H1 (cell line): ENCODE measurements at regions not wholly inside any gene's neighbourhood (a gene's known extent, or its start where the extent isn't known, plus 50 kb on each side); places are given as distances from the start of the nearest gene placed in this dataset.

Experiments
- CTCF ChIA-PET: fragments of 300-600 bp; sonication (Branson Sonifier 250); formaldehyde crosslinking; loops from one replicate; lab custom pipeline; 2021; ENCODE audit not compliant: partially characterized antibody; lab: Charles Lee
- POLR2A ChIA-PET: fragments of 300-600 bp; sonication (Branson Sonifier 250); formaldehyde crosslinking; loops from one replicate; lab custom pipeline; 2021; ENCODE audit warnings: inconsistent platforms; ENCODE audit not compliant: partially characterized antibody; lab: Charles Lee
- DNase-seq, 2 experiments: peaks; one replicate each; pipeline versions ENCODE4 v3.0.0 to v3.0.0-alpha.2; 2010 to 2022; ENCODE audit warnings: low spot score in 2 of 2, low read depth in 1 of 2, mixed read lengths in 1 of 2
- FAIRE-seq: peaks from 2 replicates; lab custom pipeline; 2011; peaks lifted over from hg19 to GRCh38; lab: Jason Lieb, UNC
- H2AFZ ChIP-seq: 2 replicates; pipeline ENCODE4 v1.8.1; 2012; ENCODE audit warnings: low read length, inconsistent platforms
- H2AK5ac ChIP-seq: 2 replicates; pipeline ENCODE4 v1.6.1; 2013; ENCODE audit warnings: low read depth, low read length
- H2BK120ac ChIP-seq: replicated peaks from 2 replicates; pipeline ENCODE3; 2013; ENCODE audit warnings: low read depth, low read length, inconsistent platforms
- H2BK12ac ChIP-seq: 2 replicates; pipeline ENCODE4 v1.6.1; 2013; ENCODE audit warnings: low read depth, low read length
- H2BK15ac ChIP-seq: 2 replicates; pipeline ENCODE4 v1.6.1; 2013; ENCODE audit warnings: low read length
- H2BK20ac ChIP-seq: 2 replicates; pipeline ENCODE4 v1.6.1; 2013; ENCODE audit warnings: low read length
- H2BK5ac ChIP-seq: 2 replicates; pipeline ENCODE4 v1.6.1; 2013; ENCODE audit warnings: low read depth, low read length
- H3K14ac ChIP-seq: 2 replicates; pipeline ENCODE4 v1.6.1; 2013; ENCODE audit warnings: inconsistent platforms; ENCODE audit not compliant: insufficient read length
- H3K18ac ChIP-seq: 2 replicates; pipeline ENCODE4 v1.6.1; 2013; ENCODE audit warnings: low read length; ENCODE audit errors: extremely low read depth
- H3K23ac ChIP-seq: 2 replicates; pipeline ENCODE4 v1.6.1; 2013; ENCODE audit warnings: inconsistent platforms; ENCODE audit not compliant: insufficient read length
- H3K23me2 ChIP-seq: 2 replicates; pipeline ENCODE4 v1.6.1; 2013; ENCODE audit warnings: low read depth, low read length
- H3K27ac ChIP-seq: 2 replicates; pipeline ENCODE4 v1.6.1; 2011; ENCODE audit warnings: low read depth, low read length, inconsistent platforms
- H3K27me3 ChIP-seq, 4 experiments: replicated peaks in 1 of 4; 1 replicate in 1 of 4; 2 replicates in 3 of 4; pipeline versions ENCODE4 v1.6.1 to v1.8.1; 2011 to 2013; ENCODE audit warnings: low read length in 3 of 4, mild to moderate bottlenecking in 3 of 4, inconsistent platforms in 2 of 4, mixed read lengths in 2 of 4, moderate library complexity in 1 of 4; ENCODE audit not compliant: control insufficient read depth in 3 of 4, insufficient read depth in 3 of 4; ENCODE audit errors: extremely low read depth in 1 of 4
- H3K36me3 ChIP-seq, 4 experiments: 2 replicates each; pipeline versions ENCODE4 v1.6.1 to v1.8.1; 2011 to 2013; ENCODE audit warnings: mild to moderate bottlenecking in 4 of 4, low read length in 3 of 4, moderate library complexity in 2 of 4, control low read depth in 1 of 4, inconsistent platforms in 1 of 4; ENCODE audit not compliant: insufficient read depth in 4 of 4, control insufficient read depth in 2 of 4
- H3K4ac ChIP-seq: replicated peaks from 2 replicates; pipeline ENCODE3; 2013; ENCODE audit warnings: low read length, low read depth, mixed read lengths, inconsistent platforms; ENCODE audit not compliant: insufficient read length
- H3K4me1 ChIP-seq, 4 experiments: replicated peaks in 1 of 4; 1 replicate in 1 of 4; 2 replicates in 3 of 4; pipeline versions ENCODE4 v1.6.1 to v1.8.1; 2011 to 2013; ENCODE audit warnings: low read length in 3 of 4, inconsistent platforms in 2 of 4, mixed read lengths in 1 of 4; ENCODE audit not compliant: insufficient read depth in 4 of 4, control insufficient read depth in 3 of 4
- H3K4me2 ChIP-seq, 2 experiments: 2 replicates each; pipeline versions ENCODE4 v1.6.1 to v1.8.1; 2011 to 2013; ENCODE audit warnings: low read depth in 2 of 2, low read length in 2 of 2, control low read depth in 1 of 2, inconsistent platforms in 1 of 2, mild to moderate bottlenecking in 1 of 2; ENCODE audit not compliant: insufficient read depth in 1 of 2
- H3K4me3 ChIP-seq, 4 experiments: fragments of 200-600, 300-600 bp in 1 of 4; sonication (generic), shearing (Covaris generic), sonication (Bioruptor Twin) in 1 of 4; 2 replicates each; pipeline versions ENCODE4 v1.5.1 to v1.8.1; 2011 to 2016; ENCODE audit warnings: low read length in 4 of 4, low read depth in 3 of 4, control low read depth in 2 of 4, inconsistent platforms in 2 of 4, mild to moderate bottlenecking in 2 of 4, mixed read lengths in 1 of 4, moderate library complexity in 1 of 4; ENCODE audit not compliant: insufficient read depth in 2 of 4; ENCODE audit errors: extremely low read depth in 1 of 4
- H3K56ac ChIP-seq: replicated peaks from 2 replicates; pipeline ENCODE3; 2013; ENCODE audit warnings: low read depth, mild to moderate bottlenecking, mixed read lengths, low read length, inconsistent platforms; ENCODE audit not compliant: insufficient read length
- H3K79me1 ChIP-seq: 2 replicates; pipeline ENCODE4 v1.6.1; 2013; ENCODE audit warnings: low read depth, low read length, control low read depth
- H3K79me2 ChIP-seq, 2 experiments: 2 replicates each; pipeline versions ENCODE4 v1.6.1 to v1.8.1; 2012 to 2013; ENCODE audit warnings: low read length in 2 of 2, mild to moderate bottlenecking in 2 of 2, inconsistent platforms in 1 of 2; ENCODE audit not compliant: insufficient read depth in 2 of 2, control insufficient read depth in 1 of 2
- H3K9ac ChIP-seq, 4 experiments: replicated peaks in 1 of 4; 1 replicate in 1 of 4; 2 replicates in 3 of 4; pipeline versions ENCODE4 v1.6.1 to v1.8.1; 2011 to 2013; ENCODE audit warnings: low read depth in 3 of 4, low read length in 3 of 4, control low read depth in 2 of 4, mild to moderate bottlenecking in 2 of 4, moderate library complexity in 2 of 4, inconsistent platforms in 1 of 4; ENCODE audit errors: extremely low read depth in 1 of 4
- H3K9me3 ChIP-seq, 2 experiments: 2 replicates each; pipeline versions ENCODE4 v1.6.1 to v1.8.1; 2012 to 2013; ENCODE audit warnings: mild to moderate bottlenecking in 2 of 2, moderate library complexity in 2 of 2, control low read depth in 1 of 2, inconsistent platforms in 1 of 2, low read depth in 1 of 2, low read length in 1 of 2, mixed read lengths in 1 of 2; ENCODE audit not compliant: insufficient read depth in 2 of 2
- H4K20me1 ChIP-seq, 2 experiments: replicated peaks in 1 of 2; 2 replicates each; pipeline versions ENCODE3 to v1.8.1; 2011 to 2013; ENCODE audit warnings: inconsistent platforms in 2 of 2, low read length in 2 of 2, mild to moderate bottlenecking in 1 of 2; ENCODE audit not compliant: insufficient read depth in 2 of 2, control insufficient read depth in 1 of 2
- H4K5ac ChIP-seq: 2 replicates; pipeline ENCODE4 v1.6.1; 2013; ENCODE audit warnings: low read length, low read depth, mixed read lengths, inconsistent platforms; ENCODE audit not compliant: insufficient read length
- H4K8ac ChIP-seq: 2 replicates; pipeline ENCODE4 v1.8.0; 2013; ENCODE audit warnings: mild to moderate bottlenecking, moderate library complexity, low read length, inconsistent platforms; ENCODE audit not compliant: insufficient read depth; ENCODE audit errors: extremely low read depth
- H4K91ac ChIP-seq: replicated peaks from 2 replicates; pipeline ENCODE3; 2013; ENCODE audit warnings: low read length, mixed read lengths, inconsistent platforms; ENCODE audit not compliant: insufficient read length
- BACH1 ChIP-seq: IDR thresholded peaks from 2 replicates; pipeline ENCODE4 v1.6.1; 2012; ENCODE audit warnings: low read length, improper control_type of control experiment
- FOSL1 ChIP-seq: IDR thresholded peaks from 2 replicates; pipeline ENCODE4 v1.6.1; 2011; ENCODE audit warnings: mild to moderate bottlenecking, low read depth, low read length, moderate library complexity; ENCODE audit not compliant: insufficient read depth
- MAFK ChIP-seq: IDR thresholded peaks from 2 replicates; pipeline ENCODE4 v1.6.1; 2012; ENCODE audit warnings: low read depth, mild to moderate bottlenecking, improper control_type of control experiment, low read length
- RBBP5 ChIP-seq: IDR thresholded peaks from 2 replicates; pipeline ENCODE4 v1.7.1; 2012; ENCODE audit warnings: low read depth, mild to moderate bottlenecking, inconsistent platforms, low read length, moderate library complexity, borderline replicate concordance
- WGBS, 2 experiments: shearing (Covaris generic) in 1 of 2; methylation state at CpG; one replicate each; pipeline versions ENCODE4 v1.1.6 to v1.1.7; 2013 to 2015; ENCODE audit warnings: low lambda C conversion rate in 2 of 2, mixed read lengths in 2 of 2, inconsistent platforms in 1 of 2, low coverage in 1 of 2, missing lambda C conversion rate in 1 of 2; ENCODE audit not compliant: insufficient replicate concordance in 2 of 2, insufficient coverage in 1 of 2, insufficient read length in 1 of 2; ENCODE audit errors: extremely low coverage in 1 of 2, missing lambda C conversion rate in 1 of 2; 5-methylcytosine and 5-hydroxymethylcytosine counted together

DNA sequence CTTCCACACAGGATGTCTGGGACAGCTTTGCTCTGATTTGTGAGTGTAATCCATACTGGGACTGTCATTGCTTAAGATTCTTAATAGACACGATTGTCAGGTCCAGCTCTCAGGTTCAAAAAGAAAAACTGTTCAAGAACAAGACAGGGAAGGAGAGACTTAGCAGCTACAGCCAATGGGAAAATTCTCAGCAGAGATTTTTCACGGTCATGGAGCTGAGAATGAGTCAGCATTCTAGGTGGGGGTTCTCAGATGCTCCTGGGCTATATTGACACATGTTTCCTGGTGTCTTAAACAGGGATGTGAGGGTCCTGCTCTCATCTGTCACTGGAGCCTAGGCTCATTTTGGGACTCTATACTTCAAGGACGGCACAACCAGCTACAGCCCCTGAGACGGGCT lies 318.3 kb downstream of the RRAGC start:
- no peak overlapping the region for H3K27ac ChIP-seq
- H3K4ac ChIP-seq = no peak overlapping the region
- no peak for TF ChIP-seq FOSL1
- no peak for TF ChIP-seq RBBP5
- peak; percentile 90 for TF ChIP-seq BACH1
- TF ChIP-seq MAFK = peak; percentile 55; the same call in 1 of the 2 replicates
- POLR2A ChIA-PET = interaction anchor here (0.9 to 1.2 kb wide), 2 partner anchors 17 to 546 kb away, joined by 3 read pairs; no protein-coding TSS in a partner anchor
- H4K8ac ChIP-seq = no peak overlapping the region; the same call in 1 of the 2 replicates
- H3K18ac ChIP-seq = no peak overlapping the region
- no peak overlapping the region for H3K23ac ChIP-seq
- H2BK20ac ChIP-seq = no peak overlapping the region
- H3K4me1 ChIP-seq = no peaks in the 10 kb centered on the region
- H2BK12ac ChIP-seq = no peak overlapping the region
- H3K56ac ChIP-seq = no peak overlapping the region
- no peak overlapping the region for H2BK120ac ChIP-seq
- H3K79me2 ChIP-seq = no peaks in the 10 kb centered on the region
- no peak overlapping the region for H2BK15ac ChIP-seq
- H4K5ac ChIP-seq = no peak overlapping the region
- H3K79me1 ChIP-seq = no peaks in the 10 kb centered on the region
- peaks cover 0 to 3% (median 0%) of the 10 kb centered on the region in 4 experiments; a peak in 1 of 7 replicates for H3K27me3 ChIP-seq
- H3K23me2 ChIP-seq = no peaks in the 10 kb centered on the region
- H2AFZ ChIP-seq = no peak overlapping the region
- peaks cover 0 to 2% of the 10 kb centered on the region in 2 experiments for H4K20me1 ChIP-seq
- CTCF ChIA-PET = interaction anchor here (0.6 to 1.5 kb wide), 7 partner anchors 14 to 466 kb away, joined by 3 to 7 read pairs (median 3); no protein-coding TSS in a partner anchor
- H3K4me2 ChIP-seq = no peak overlapping the region
- no peak overlapping the region for H2BK5ac ChIP-seq
- no peak for FAIRE-seq
- no peaks in the 10 kb centered on the region for H3K9me3 ChIP-seq
- H3K9ac ChIP-seq = no peak overlapping the region
- no peak overlapping the region for H4K91ac ChIP-seq
- H3K4me3 ChIP-seq = no peak overlapping the region
- no peak overlapping the region for H2AK5ac ChIP-seq
- no peak for DNase-seq
- H3K36me3 ChIP-seq = no peaks in the 10 kb centered on the region
- no peak overlapping the region for H3K14ac ChIP-seq
- 88% methylated on average over 4 of the region's 4 CpGs; no CpG with 5 or more reads in 1 of the 2 experiments for WGBS, 2 experiments
